ENCODE measurements at regions not wholly inside any gene's neighbourhood (a gene's known extent, or its start where the extent isn't known, plus 50 kb on each side); places are given as distances from the start of the nearest gene placed in this dataset.

- DNase-seq (no peak), ATAC-seq (no peak)
- Histone ChIP-seq H3K9me3 (no peaks in the 10 kb centered on the region), H3K36me3 (no peaks in the 10 kb centered on the region), H3K4me3 (no peak overlapping the region), H3K27ac (no peak overlapping the region), H3K27me3 (peaks cover 0 to 12% of the 10 kb centered on the region in 2 donors), H3K4me1 (no peaks in the 10 kb centered on the region)
- no peak for TF ChIP-seq CTCF (IDR thresholded peaks at IDR 0.05)
- intact Hi-C loops (cut with DNase I) = no loop called here
Observed at GRCh38 chr18:78685980-78686530, 293.6 kb upstream of the SALL3 start.

- intact Hi-C loops (cut with DNase I) = no loop called here
- no peak for ATAC-seq
- peaks cover 0 to 12% of the 10 kb centered on the region in 2 donors for H3K27me3 ChIP-seq
- no peaks in the 10 kb centered on the region for H3K36me3 ChIP-seq
- no peak for DNase-seq
- no peak overlapping the region for H3K27ac ChIP-seq
- no peaks in the 10 kb centered on the region for H3K9me3 ChIP-seq
- H3K4me3 ChIP-seq = no peak overlapping the region
- H3K4me1 ChIP-seq = no peaks in the 10 kb centered on the region
- TF ChIP-seq CTCF (IDR thresholded peaks at IDR 0.05) = no peak
Observed at GRCh38 chr18:78686976-78687685, 292.5 kb upstream of the SALL3 start.

- Histone ChIP-seq H3K4me1 (no peaks in the 10 kb centered on the region), H3K27me3 (peaks cover 0 to 12% of the 10 kb centered on the region in 2 donors), H3K36me3 (no peaks in the 10 kb centered on the region), H3K27ac (no peak overlapping the region), H3K4me3 (no peak overlapping the region), H3K9me3 (no peaks in the 10 kb centered on the region)
- no peak for ATAC-seq
- TF ChIP-seq CTCF (IDR thresholded peaks at IDR 0.05) = no peak
- DNase-seq = no peak
- intact Hi-C loops (cut with DNase I) = no loop called here
Observed at GRCh38 chr18:78687736-78688135, 291.9 kb upstream of the SALL3 start.

- intact Hi-C loops (cut with DNase I) = no loop called here
- H3K4me3 ChIP-seq = no peak overlapping the region
- TF ChIP-seq CTCF (IDR thresholded peaks at IDR 0.05) = no peak
- no peaks in the 10 kb centered on the region for H3K9me3 ChIP-seq
- H3K27ac ChIP-seq = no peak overlapping the region
- H3K4me1 ChIP-seq = no peaks in the 10 kb centered on the region
- H3K27me3 ChIP-seq = peaks cover 0 to 9% of the 10 kb centered on the region in 2 donors
- ATAC-seq (no peak), DNase-seq (no peak)
- H3K36me3 ChIP-seq = no peaks in the 10 kb centered on the region
Observed at GRCh38 chr18:78688249-78688648, 291.4 kb upstream of the SALL3 start.

GRCh38 chr18:78688916-78689315, 290.7 kb upstream of the SALL3 start:
- H3K27ac ChIP-seq = no peak overlapping the region
- peaks cover 0 to 2% of the 10 kb centered on the region in 2 donors for H3K27me3 ChIP-seq
- intact Hi-C loops (cut with DNase I) = no loop called here
- no peaks in the 10 kb centered on the region for H3K9me3 ChIP-seq
- no peaks in the 10 kb centered on the region for H3K4me1 ChIP-seq
- H3K4me3 ChIP-seq = no peak overlapping the region
- ATAC-seq (no peak), DNase-seq (no peak)
- no peaks in the 10 kb centered on the region for H3K36me3 ChIP-seq
- TF ChIP-seq CTCF (IDR thresholded peaks at IDR 0.05) = no peak

Measured in left lung (tissue), 4 donors.